K562 (cell line): ENCODE measurements at regions not wholly inside any gene's neighbourhood (a gene's known extent, or its start where the extent isn't known, plus 50 kb on each side); places are given as distances from the start of the nearest gene placed in this dataset.

Experiments
- CCNT2 ChIP-seq: IDR thresholded peaks from 2 replicates; pipeline ENCODE4 v1.6.1; 2011; ENCODE audit warnings: borderline replicate concordance, low read depth, mild to moderate bottlenecking, moderate library complexity, mixed read lengths, low read length; ENCODE audit not compliant: insufficient read length; ENCODE audit errors: extremely low read depth
- FIP1L1 ChIP-seq: fragments of 200-400 bp; formaldehyde crosslinking; IDR thresholded peaks from 2 replicates; pipeline ENCODE4 v1.6.1; 2018; ENCODE audit warnings: mild to moderate bottlenecking, low read depth, low read length; ENCODE audit not compliant: poor library complexity, severe bottlenecking
- FOSL1 ChIP-seq: fragments of 200-800 bp; sonication (Bioruptor generic); conservative IDR thresholded peaks from 2 replicates; pipeline ENCODE4 v1.6.1; 2016; ENCODE audit warnings: missing genetic modification characterization, missing compliant biosample characterization
- HLTF ChIP-seq: fragments of 450-650 bp; IDR thresholded peaks from 2 replicates; pipeline ENCODE4 v1.6.1; 2016
- HMGN3 ChIP-seq: IDR thresholded peaks from 2 replicates; pipeline ENCODE4 v1.6.1; 2011; ENCODE audit warnings: borderline replicate concordance, low read depth, mild to moderate bottlenecking, mixed read lengths, low read length; ENCODE audit not compliant: insufficient read length; ENCODE audit errors: extremely low read depth
- ID3 ChIP-seq, 2 experiments: fragments of 250-450 bp in 1 of 2; fragments of 450-650 bp in 1 of 2; sonication (Bioruptor Pico) in 1 of 2; IDR thresholded peaks; 2 replicates each; pipeline versions ENCODE4 v1.6.1 to v1.8.0; 2016 to 2021; ENCODE audit warnings: mild to moderate bottlenecking in 2 of 2, moderate library complexity in 2 of 2, missing compliant biosample characterization in 1 of 2, missing genetic modification characterization in 1 of 2
- KAT8 ChIP-seq: fragments of 450-650 bp; IDR thresholded peaks from 2 replicates; pipeline ENCODE4 v1.6.1; 2016; ENCODE audit warnings: low read depth, mild to moderate bottlenecking
- LCOR ChIP-seq: sonication (generic); formaldehyde crosslinking; IDR thresholded peaks from 2 replicates; pipeline ENCODE4 v1.8.0; 2022; ENCODE audit warnings: mild to moderate bottlenecking, missing genetic modification reagents
- NCOA6 ChIP-seq: fragments of 450-650 bp; IDR thresholded peaks from 2 replicates; pipeline ENCODE4 v1.6.1; 2017; ENCODE audit warnings: mild to moderate bottlenecking
- NEUROD1 ChIP-seq: fragments of 150-350 bp; IDR thresholded peaks from 2 replicates; pipeline ENCODE4 v1.6.1; 2014; ENCODE audit warnings: borderline replicate concordance, low read length, low read depth; ENCODE audit not compliant: partially characterized antibody
- NFE2 ChIP-seq: IDR thresholded peaks from 2 replicates; pipeline ENCODE4 v1.6.1; 2014; ENCODE audit warnings: antibody characterized with exemption, low read depth
- POLR3G ChIP-seq: IDR thresholded peaks from 2 replicates; pipeline ENCODE4 v1.6.1; 2011; ENCODE audit not compliant: insufficient read length, insufficient replicate concordance; ENCODE audit errors: extremely low read depth
- PURB ChIP-seq: sonication (generic); formaldehyde crosslinking; IDR thresholded peaks from 2 replicates; pipeline ENCODE4 v1.9.0; 2021; ENCODE audit warnings: low read depth, mild to moderate bottlenecking, missing genetic modification reagents
- ZNF133 ChIP-seq: fragments of 250-450 bp; sonication (Bioruptor Pico); IDR thresholded peaks from 2 replicates; pipeline ENCODE4 v1.4.0; 2020; ENCODE audit warnings: mild to moderate bottlenecking
- ZNF253 ChIP-seq: fragments of 250-450 bp; sonication (Bioruptor Pico); conservative IDR thresholded peaks from 2 replicates; pipeline ENCODE4 v1.6.1; 2021; ENCODE audit warnings: mild to moderate bottlenecking
- TF ChIP-seq, protein P1 (sequence below): sonication (generic); formaldehyde crosslinking; IDR thresholded peaks from 2 replicates; pipeline ENCODE4 v1.8.0; 2023; ENCODE audit warnings: missing genetic modification reagents, mild to moderate bottlenecking, borderline replicate concordance
- TF ChIP-seq, protein P2 (sequence below): IDR thresholded peaks from 2 replicates; pipeline ENCODE4 v1.6.1; 2011; ENCODE audit not compliant: insufficient read length; ENCODE audit errors: extremely low read depth
- TF ChIP-seq, protein P3 (sequence below): fragments of 450-650 bp; conservative IDR thresholded peaks from 2 replicates; pipeline ENCODE4 v1.6.1; 2016; ENCODE audit warnings: missing genetic modification characterization, low read depth, mild to moderate bottlenecking, control low read depth, missing compliant biosample characterization

DNA sequence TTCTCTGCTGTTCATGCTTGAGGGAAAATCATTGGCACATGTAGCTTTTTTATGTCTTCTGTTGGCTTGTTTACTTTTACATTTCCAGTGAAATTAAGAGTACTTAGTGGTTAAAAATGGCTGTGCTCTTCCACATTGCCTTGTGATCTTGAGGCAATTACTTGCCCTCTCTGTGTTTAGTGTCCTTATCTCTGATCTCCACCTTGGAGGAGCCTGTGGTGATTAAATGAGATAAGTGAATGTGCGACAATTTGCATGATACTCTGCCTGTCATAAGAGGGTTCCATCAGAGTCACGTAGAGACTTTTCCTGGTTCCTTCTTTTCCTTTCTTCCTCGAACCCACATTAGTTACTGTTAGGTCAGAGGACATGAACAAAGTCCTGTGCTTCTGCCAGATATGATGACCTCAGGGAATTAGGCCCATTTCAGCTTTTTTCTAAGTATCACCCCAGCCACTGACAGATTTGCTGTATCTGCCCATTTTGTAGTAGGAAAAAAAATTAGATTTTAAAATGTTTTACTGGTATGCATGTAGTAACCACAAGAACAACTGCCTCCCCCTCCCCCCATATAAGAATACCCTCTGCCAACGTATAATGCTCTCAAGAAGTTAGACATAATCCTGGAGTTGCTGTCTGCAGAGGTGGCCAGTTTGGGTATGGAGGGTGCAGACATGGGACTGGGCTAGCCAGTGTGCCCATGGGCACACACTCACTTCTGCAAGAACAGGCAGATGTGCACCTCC is 51.9 kb downstream of the TET3 start (continued):
- no peak for TF ChIP-seq HMGN3
- no peak for TF ChIP-seq NCOA6
- TF ChIP-seq HLTF, result 0 out of 2 replicates have a peak, but pooled peaks have one; percentile 50
- peak; percentile 41 for TF ChIP-seq FOSL1
- no peak for TF ChIP-seq LCOR
- no peak for TF ChIP-seq ID3 (CRISPR knock-in tag; IDR thresholded peaks at IDR 0.05)
- no peak for TF ChIP-seq ID3 (tag; IDR thresholded peaks at IDR 0.05)
- TF ChIP-seq ZNF133 (CRISPR knock-in tag), result no peak
- no peak for TF ChIP-seq FIP1L1
- TF ChIP-seq NFE2, result no peak
- TF ChIP-seq, protein P1, sequence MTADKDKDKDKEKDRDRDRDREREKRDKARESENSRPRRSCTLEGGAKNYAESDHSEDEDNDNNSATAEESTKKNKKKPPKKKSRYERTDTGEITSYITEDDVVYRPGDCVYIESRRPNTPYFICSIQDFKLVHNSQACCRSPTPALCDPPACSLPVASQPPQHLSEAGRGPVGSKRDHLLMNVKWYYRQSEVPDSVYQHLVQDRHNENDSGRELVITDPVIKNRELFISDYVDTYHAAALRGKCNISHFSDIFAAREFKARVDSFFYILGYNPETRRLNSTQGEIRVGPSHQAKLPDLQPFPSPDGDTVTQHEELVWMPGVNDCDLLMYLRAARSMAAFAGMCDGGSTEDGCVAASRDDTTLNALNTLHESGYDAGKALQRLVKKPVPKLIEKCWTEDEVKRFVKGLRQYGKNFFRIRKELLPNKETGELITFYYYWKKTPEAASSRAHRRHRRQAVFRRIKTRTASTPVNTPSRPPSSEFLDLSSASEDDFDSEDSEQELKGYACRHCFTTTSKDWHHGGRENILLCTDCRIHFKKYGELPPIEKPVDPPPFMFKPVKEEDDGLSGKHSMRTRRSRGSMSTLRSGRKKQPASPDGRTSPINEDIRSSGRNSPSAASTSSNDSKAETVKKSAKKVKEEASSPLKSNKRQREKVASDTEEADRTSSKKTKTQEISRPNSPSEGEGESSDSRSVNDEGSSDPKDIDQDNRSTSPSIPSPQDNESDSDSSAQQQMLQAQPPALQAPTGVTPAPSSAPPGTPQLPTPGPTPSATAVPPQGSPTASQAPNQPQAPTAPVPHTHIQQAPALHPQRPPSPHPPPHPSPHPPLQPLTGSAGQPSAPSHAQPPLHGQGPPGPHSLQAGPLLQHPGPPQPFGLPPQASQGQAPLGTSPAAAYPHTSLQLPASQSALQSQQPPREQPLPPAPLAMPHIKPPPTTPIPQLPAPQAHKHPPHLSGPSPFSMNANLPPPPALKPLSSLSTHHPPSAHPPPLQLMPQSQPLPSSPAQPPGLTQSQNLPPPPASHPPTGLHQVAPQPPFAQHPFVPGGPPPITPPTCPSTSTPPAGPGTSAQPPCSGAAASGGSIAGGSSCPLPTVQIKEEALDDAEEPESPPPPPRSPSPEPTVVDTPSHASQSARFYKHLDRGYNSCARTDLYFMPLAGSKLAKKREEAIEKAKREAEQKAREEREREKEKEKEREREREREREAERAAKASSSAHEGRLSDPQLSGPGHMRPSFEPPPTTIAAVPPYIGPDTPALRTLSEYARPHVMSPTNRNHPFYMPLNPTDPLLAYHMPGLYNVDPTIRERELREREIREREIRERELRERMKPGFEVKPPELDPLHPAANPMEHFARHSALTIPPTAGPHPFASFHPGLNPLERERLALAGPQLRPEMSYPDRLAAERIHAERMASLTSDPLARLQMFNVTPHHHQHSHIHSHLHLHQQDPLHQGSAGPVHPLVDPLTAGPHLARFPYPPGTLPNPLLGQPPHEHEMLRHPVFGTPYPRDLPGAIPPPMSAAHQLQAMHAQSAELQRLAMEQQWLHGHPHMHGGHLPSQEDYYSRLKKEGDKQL (CRISPR knock-in tag), result no peak
- TF ChIP-seq, protein P2, sequence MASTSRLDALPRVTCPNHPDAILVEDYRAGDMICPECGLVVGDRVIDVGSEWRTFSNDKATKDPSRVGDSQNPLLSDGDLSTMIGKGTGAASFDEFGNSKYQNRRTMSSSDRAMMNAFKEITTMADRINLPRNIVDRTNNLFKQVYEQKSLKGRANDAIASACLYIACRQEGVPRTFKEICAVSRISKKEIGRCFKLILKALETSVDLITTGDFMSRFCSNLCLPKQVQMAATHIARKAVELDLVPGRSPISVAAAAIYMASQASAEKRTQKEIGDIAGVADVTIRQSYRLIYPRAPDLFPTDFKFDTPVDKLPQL, result no peak
- no peak for TF ChIP-seq POLR3G
- no peak for TF ChIP-seq NEUROD1
- no peak for TF ChIP-seq KAT8
- TF ChIP-seq ZNF253, result no peak
- TF ChIP-seq, protein P3, sequence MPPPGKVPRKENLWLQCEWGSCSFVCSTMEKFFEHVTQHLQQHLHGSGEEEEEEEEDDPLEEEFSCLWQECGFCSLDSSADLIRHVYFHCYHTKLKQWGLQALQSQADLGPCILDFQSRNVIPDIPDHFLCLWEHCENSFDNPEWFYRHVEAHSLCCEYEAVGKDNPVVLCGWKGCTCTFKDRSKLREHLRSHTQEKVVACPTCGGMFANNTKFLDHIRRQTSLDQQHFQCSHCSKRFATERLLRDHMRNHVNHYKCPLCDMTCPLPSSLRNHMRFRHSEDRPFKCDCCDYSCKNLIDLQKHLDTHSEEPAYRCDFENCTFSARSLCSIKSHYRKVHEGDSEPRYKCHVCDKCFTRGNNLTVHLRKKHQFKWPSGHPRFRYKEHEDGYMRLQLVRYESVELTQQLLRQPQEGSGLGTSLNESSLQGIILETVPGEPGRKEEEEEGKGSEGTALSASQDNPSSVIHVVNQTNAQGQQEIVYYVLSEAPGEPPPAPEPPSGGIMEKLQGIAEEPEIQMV (tag), result no peak
- TF ChIP-seq PURB (CRISPR knock-in tag), result no peak
- TF ChIP-seq CCNT2, result peak; percentile 29
